ENCODE measurements at regions not wholly inside any gene's neighbourhood (a gene's known extent, or its start where the extent isn't known, plus 50 kb on each side); places are given as distances from the start of the nearest gene placed in this dataset.

DNA sequence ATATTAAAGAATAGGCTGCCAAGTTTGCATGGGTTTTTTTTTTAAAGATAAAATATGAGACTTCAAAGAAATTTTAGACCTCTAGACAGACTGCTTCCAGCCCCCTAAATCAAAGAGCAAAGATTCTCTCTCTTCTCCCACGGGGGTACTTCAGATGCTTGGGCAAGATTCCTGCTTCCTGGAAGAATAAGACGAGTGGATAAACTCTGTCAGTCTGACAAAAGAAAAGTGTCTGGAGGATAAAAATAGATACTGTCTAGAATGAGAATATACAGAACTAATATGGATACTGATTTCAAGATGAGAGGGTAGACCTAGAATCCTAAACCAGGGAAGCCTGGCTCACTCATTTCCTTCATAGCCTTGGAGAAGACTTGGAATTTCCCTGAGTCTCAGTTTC, 435.1 kb downstream of the FOXO1 start:
- TF ChIP-seq POLR2A (IDR thresholded peaks at IDR 0.05), result no peak
- TF ChIP-seq, protein P1, sequence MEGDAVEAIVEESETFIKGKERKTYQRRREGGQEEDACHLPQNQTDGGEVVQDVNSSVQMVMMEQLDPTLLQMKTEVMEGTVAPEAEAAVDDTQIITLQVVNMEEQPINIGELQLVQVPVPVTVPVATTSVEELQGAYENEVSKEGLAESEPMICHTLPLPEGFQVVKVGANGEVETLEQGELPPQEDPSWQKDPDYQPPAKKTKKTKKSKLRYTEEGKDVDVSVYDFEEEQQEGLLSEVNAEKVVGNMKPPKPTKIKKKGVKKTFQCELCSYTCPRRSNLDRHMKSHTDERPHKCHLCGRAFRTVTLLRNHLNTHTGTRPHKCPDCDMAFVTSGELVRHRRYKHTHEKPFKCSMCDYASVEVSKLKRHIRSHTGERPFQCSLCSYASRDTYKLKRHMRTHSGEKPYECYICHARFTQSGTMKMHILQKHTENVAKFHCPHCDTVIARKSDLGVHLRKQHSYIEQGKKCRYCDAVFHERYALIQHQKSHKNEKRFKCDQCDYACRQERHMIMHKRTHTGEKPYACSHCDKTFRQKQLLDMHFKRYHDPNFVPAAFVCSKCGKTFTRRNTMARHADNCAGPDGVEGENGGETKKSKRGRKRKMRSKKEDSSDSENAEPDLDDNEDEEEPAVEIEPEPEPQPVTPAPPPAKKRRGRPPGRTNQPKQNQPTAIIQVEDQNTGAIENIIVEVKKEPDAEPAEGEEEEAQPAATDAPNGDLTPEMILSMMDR (IDR thresholded peaks at IDR 0.05), result no peak
- H3K27ac ChIP-seq, result peak overlapping the region in 1 of 4 donors; percentile 22
- no peaks in the 10 kb centered on the region for H3K9me3 ChIP-seq
- H3K4me1 ChIP-seq, result no peaks in the 10 kb centered on the region
- no peak for DNase-seq
- H3K36me3 ChIP-seq, result no peaks in the 10 kb centered on the region
- H3K4me3 ChIP-seq, result no peak overlapping the region
- H3K27me3 ChIP-seq, result no peaks in the 10 kb centered on the region

DNA sequence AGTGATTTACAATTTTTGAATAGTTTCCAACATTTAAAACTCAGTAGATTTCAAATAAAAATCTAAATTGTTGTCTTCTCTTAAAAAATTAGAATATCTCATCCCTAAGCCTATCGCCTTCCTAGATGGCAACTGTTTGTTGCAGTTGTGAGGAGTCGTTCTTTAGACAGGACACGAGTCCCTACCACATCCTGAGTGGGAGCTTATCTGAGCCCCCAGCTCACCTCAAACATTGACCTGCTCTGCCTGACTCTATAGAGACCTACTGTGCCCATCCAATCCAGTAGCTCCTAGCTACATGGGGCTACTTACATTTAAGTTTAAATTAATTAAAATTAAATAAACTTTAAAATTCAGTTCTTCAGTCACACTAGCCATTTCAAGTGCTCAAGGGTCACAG, 434.7 kb downstream of the FOXO1 start:
- H3K9me3 ChIP-seq, result no peaks in the 10 kb centered on the region
- H3K4me3 ChIP-seq, result no peak overlapping the region
- H3K4me1 ChIP-seq, result no peaks in the 10 kb centered on the region
- no peaks in the 10 kb centered on the region for H3K27me3 ChIP-seq
- no peak for DNase-seq
- no peak overlapping the region for H3K27ac ChIP-seq
- no peaks in the 10 kb centered on the region for H3K36me3 ChIP-seq
- TF ChIP-seq POLR2A (IDR thresholded peaks at IDR 0.05), result no peak
- TF ChIP-seq, protein P1 (IDR thresholded peaks at IDR 0.05), result no peak

DNA sequence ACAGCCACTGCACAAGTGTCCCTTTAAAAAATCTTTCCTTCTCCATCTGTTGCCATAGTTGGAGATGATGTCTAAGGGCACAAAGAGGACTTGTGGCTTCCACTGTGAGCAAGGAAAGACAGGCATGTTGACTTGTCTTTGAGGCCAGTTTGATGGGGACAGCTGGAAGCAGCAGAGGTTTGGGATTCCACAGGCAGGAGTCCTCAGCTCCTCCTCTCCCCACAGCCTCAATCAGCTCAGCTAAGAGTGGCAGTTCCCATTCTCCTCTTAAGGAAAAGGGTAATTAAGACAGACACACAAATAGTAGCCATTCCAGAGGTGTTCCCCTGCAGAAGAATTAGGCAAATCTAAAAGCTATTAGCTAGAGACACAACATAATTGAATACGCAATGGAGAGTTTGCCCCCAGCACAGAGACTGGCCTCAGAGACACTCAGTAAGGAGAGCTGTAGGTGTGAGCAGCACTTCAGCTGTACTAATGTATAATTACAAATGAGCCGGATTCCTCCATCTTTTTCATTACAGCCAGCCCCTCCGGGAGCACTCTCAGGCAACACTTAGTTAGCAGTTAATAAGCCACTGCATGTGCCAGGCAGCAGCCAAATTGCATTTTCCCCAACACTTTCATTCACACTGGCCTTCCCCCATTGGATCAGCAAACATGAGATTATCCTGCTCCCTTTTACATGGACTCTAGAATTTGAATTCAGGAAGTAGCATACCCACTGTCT, 434.0 kb downstream of the FOXO1 start:
- no peak for DNase-seq

DNA sequence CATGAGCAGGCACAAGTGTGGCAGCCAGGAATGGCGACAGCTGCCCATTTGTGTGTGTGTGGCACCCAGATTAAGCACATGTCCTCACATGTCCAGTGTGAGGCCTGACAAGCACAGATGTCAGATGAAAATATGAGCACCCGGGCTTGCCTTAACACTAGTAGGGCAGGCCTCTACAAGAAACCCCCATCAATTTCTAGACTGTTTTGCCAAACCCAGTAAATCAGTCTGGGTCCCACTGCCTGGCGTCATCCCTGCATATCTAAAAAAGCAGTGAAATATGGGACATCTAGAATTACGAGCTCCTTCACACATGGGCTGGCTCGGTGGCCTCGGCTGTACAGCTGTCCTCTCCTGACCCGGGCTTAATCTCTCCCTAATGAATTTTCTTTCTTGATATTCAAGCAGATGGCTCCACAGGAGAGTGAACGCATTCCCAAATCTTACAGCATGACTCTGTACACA, 432.7 kb downstream of the FOXO1 start:
- Histone ChIP-seq H3K27me3 (no peaks in the 10 kb centered on the region), H3K4me3 (no peak overlapping the region), H3K27ac (no peak overlapping the region), H3K4me1 (no peaks in the 10 kb centered on the region), H3K9me3 (no peaks in the 10 kb centered on the region), H3K36me3 (no peaks in the 10 kb centered on the region)
- TF ChIP-seq, protein P1 (IDR thresholded peaks at IDR 0.05), result no peak
- TF ChIP-seq POLR2A (IDR thresholded peaks at IDR 0.05), result no peak
- no peak for DNase-seq

More for the DNA sequence above, 434.0 kb downstream of the FOXO1 start:
- Histone ChIP-seq H3K27ac (no peak overlapping the region), H3K4me3 (no peak overlapping the region), H3K4me1 (no peaks in the 10 kb centered on the region), H3K36me3 (no peaks in the 10 kb centered on the region), H3K27me3 (no peaks in the 10 kb centered on the region), H3K9me3 (no peaks in the 10 kb centered on the region)
- no peak for TF ChIP-seq POLR2A (IDR thresholded peaks at IDR 0.05)
- TF ChIP-seq, protein P1 (IDR thresholded peaks at IDR 0.05), result no peak

DNA sequence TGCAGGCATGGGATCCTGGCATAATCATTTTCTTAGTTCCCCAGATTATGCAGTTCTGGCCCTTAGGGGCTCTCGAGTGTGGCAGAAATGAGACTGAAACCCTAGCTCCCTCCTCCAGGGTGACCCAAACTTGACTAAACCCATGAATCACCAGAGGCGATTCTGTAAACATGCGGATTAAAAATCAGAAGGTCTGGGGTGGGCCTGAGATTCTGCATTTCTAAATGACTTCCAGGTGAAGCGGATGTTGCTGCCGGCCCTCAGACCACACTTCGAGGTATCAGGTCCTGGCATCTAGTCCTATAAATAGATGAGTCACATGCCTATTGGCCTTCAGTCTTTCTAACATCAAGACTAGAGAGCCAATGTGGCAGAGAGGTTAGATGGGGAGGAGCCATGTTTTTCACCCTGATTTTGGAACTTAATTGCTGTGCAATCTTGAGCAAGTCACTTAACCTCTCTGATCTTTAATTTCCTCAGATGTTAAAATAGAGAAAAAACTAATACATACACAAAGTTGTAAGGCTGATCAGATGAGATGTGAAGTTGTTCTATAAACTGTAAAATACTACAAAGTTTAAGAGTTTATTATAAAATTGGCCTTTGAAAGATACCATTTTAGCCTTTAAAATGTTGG, 431.2 kb downstream of the FOXO1 start:
- Histone ChIP-seq H3K36me3 (no peaks in the 10 kb centered on the region), H3K4me1 (no peaks in the 10 kb centered on the region), H3K27ac (peak overlapping the region in 1 of 4 donors; percentile 75), H3K27me3 (no peaks in the 10 kb centered on the region), H3K4me3 (no peak overlapping the region), H3K9me3 (no peaks in the 10 kb centered on the region)
- no peak for DNase-seq
- TF ChIP-seq, protein P1 (IDR thresholded peaks at IDR 0.05), result no peak
- no peak for TF ChIP-seq POLR2A (IDR thresholded peaks at IDR 0.05)

All from Peyer's patch (tissue), 4 donors.